HL-60 (cell line): ENCODE measurements at regions not wholly inside any gene's neighbourhood (a gene's known extent, or its start where the extent isn't known, plus 50 kb on each side); places are given as distances from the start of the nearest gene placed in this dataset.

Experiments
- POLR2AphosphoS5 ChIP-seq: IDR thresholded peaks from 2 replicates; pipeline ENCODE4 v1.6.1; 2012; ENCODE audit warnings: low read depth
- TF ChIP-seq, protein P1 (sequence below): IDR thresholded peaks from one replicate; pipeline ENCODE4 v1.5.1; 2011; ENCODE audit warnings: low read length, control low read depth, inconsistent platforms; ENCODE audit not compliant: insufficient read depth
- TF ChIP-seq, protein P2 (sequence below): IDR thresholded peaks from 2 replicates; pipeline ENCODE4 v1.6.1; 2012; ENCODE audit warnings: low read depth; ENCODE audit not compliant: insufficient replicate concordance

DNA sequence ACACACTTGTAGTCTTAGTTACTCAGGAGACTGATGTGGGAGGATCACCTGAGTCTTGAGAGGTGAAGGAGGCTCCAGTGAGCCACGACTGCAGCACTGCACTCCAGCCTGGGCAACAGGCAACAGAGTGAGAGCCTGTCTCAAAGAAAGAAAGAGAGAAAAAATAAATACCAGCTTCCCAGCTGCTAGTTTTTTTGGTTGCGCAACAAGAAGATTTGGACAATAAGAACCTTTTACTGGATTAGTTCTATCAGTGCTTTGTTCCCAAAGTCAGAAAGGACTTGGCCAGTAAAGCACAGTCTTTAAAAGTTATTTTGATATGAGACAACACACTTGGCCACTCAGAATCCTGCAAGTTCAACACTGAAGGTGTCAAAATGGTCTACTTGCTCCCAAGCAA lies 768.1 kb upstream of the LRFN5 start:
- TF ChIP-seq, protein P1, sequence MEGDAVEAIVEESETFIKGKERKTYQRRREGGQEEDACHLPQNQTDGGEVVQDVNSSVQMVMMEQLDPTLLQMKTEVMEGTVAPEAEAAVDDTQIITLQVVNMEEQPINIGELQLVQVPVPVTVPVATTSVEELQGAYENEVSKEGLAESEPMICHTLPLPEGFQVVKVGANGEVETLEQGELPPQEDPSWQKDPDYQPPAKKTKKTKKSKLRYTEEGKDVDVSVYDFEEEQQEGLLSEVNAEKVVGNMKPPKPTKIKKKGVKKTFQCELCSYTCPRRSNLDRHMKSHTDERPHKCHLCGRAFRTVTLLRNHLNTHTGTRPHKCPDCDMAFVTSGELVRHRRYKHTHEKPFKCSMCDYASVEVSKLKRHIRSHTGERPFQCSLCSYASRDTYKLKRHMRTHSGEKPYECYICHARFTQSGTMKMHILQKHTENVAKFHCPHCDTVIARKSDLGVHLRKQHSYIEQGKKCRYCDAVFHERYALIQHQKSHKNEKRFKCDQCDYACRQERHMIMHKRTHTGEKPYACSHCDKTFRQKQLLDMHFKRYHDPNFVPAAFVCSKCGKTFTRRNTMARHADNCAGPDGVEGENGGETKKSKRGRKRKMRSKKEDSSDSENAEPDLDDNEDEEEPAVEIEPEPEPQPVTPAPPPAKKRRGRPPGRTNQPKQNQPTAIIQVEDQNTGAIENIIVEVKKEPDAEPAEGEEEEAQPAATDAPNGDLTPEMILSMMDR = no peak
- no peak for TF ChIP-seq POLR2AphosphoS5
- TF ChIP-seq, protein P2, sequence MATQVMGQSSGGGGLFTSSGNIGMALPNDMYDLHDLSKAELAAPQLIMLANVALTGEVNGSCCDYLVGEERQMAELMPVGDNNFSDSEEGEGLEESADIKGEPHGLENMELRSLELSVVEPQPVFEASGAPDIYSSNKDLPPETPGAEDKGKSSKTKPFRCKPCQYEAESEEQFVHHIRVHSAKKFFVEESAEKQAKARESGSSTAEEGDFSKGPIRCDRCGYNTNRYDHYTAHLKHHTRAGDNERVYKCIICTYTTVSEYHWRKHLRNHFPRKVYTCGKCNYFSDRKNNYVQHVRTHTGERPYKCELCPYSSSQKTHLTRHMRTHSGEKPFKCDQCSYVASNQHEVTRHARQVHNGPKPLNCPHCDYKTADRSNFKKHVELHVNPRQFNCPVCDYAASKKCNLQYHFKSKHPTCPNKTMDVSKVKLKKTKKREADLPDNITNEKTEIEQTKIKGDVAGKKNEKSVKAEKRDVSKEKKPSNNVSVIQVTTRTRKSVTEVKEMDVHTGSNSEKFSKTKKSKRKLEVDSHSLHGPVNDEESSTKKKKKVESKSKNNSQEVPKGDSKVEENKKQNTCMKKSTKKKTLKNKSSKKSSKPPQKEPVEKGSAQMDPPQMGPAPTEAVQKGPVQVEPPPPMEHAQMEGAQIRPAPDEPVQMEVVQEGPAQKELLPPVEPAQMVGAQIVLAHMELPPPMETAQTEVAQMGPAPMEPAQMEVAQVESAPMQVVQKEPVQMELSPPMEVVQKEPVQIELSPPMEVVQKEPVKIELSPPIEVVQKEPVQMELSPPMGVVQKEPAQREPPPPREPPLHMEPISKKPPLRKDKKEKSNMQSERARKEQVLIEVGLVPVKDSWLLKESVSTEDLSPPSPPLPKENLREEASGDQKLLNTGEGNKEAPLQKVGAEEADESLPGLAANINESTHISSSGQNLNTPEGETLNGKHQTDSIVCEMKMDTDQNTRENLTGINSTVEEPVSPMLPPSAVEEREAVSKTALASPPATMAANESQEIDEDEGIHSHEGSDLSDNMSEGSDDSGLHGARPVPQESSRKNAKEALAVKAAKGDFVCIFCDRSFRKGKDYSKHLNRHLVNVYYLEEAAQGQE = no peak
